ENCODE measurements at regions not wholly inside any gene's neighbourhood (a gene's known extent, or its start where the extent isn't known, plus 50 kb on each side); places are given as distances from the start of the nearest gene placed in this dataset.

DNA sequence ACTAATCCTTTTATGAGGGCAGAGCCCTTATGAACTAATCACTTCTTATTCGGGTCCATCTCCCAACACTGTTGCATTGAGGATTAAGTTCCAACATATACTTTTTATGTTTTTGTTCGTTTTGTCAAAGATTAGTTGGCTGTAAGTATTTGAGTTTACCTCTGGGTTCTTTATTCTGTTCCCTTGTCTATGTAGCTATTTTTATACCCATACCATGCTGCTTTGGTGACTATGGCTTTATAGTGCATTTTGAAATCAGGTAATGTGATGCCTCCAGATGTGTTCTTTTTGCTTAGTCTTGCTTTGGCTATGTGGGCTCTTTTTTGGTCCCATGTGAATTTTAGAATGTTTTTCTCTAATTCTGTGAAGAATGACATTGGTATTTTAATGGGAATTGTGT lies 166.4 kb upstream of the KCNMB2 start:
- H3K4me1 Mint-ChIP-seq = no peaks in the 10 kb centered on the region
- POLR2A ChIA-PET = no interaction called here
- no peaks in the 10 kb centered on the region for H3K9me3 Mint-ChIP-seq
- peaks cover 8% of the 10 kb centered on the region for H3K27me3 Mint-ChIP-seq
- no peak overlapping the region for H3K27ac Mint-ChIP-seq
- no peaks in the 10 kb centered on the region for H3K36me3 Mint-ChIP-seq (ENCODE audit: low read depth)
- no peak overlapping the region for H3K4me3 Mint-ChIP-seq
- CTCF ChIA-PET = no interaction called here
- no peak for DNase-seq

DNA sequence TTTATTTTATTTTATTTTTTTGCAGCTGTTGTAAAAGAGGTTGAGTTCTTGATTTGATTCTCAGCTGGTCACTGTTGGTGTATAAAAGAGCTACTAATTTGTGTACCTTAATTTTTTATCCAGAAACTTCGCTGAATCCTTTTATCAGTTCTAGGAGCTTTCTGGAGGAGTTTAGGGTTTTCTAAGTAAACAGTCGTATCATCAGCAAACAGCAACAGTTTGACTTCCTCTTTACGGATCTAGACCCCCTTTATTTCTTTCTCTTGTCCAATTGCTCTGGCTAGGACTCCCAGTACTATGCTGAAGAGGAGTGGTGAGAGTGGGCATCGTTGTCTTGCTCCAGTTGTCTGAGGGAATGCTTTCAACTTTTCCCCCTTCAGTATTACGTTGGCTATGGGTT lies 165.8 kb upstream of the KCNMB2 start:
- Mint-ChIP-seq H3K9me3 (no peaks in the 10 kb centered on the region), H3K36me3 (ENCODE audit: low read depth) (no peaks in the 10 kb centered on the region), H3K4me1 (no peaks in the 10 kb centered on the region), H3K27ac (no peak overlapping the region), H3K27me3 (peaks cover 5% of the 10 kb centered on the region), H3K4me3 (no peak overlapping the region)
- POLR2A ChIA-PET = no interaction called here
- no peak for DNase-seq
- CTCF ChIA-PET = no interaction called here

DNA sequence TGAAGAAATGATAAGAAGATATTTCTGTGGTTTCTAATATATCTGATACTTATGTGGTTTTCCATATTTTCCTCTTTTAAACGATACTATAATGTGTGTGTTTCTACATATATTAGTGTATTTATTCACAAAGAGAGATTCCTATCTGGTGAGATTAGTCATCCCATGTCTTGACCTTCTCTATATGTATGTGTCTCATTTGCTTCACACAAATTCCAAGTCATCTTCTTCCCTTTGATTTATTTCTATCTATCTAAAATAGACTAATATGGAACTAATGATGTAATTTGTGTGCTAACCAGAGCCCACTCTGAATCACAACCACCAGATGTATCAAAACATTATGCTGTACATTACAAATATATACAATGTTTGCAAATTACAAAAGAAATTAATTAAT lies 154.7 kb upstream of the KCNMB2 start:
- DNase-seq = no peak
- H3K27ac Mint-ChIP-seq = no peak overlapping the region
- H3K27me3 Mint-ChIP-seq = peaks cover 1% of the 10 kb centered on the region
- H3K4me1 Mint-ChIP-seq = peaks cover 5% of the 10 kb centered on the region
- ChIA-PET POLR2A (no interaction called here), CTCF (no interaction called here)
- no peak overlapping the region for H3K4me3 Mint-ChIP-seq
- no peaks in the 10 kb centered on the region for H3K36me3 Mint-ChIP-seq (ENCODE audit: low read depth)
- no peaks in the 10 kb centered on the region for H3K9me3 Mint-ChIP-seq

DNA sequence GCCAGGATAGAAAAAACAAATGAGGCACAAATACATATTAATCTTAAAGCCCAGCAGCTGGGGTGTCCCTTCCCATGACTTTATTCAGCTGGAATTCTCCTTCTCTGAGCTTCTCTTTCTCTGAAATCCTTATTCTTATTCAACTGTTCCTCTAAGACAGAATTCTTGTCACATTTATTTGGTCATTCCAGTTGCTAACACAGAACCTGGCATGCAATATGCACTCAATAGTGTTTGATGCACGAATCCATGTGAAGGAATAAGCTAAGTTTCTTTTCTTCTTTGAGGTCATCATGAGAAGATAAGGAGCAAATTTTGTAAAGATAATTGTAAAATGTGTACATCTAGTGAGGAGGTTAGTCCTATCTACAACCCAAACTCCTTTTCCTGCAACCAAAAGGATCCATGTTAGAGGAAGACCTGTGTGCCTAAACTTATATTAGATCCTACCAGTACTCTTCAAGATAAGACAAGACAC lies 154.2 kb upstream of the KCNMB2 start:
- H3K9me3 Mint-ChIP-seq = no peaks in the 10 kb centered on the region
- no peaks in the 10 kb centered on the region for H3K36me3 Mint-ChIP-seq (ENCODE audit: low read depth)
- CTCF ChIA-PET = no interaction called here
- POLR2A ChIA-PET = no interaction called here
- no peak overlapping the region for H3K27ac Mint-ChIP-seq
- peaks cover 1% of the 10 kb centered on the region for H3K27me3 Mint-ChIP-seq
- no peak overlapping the region for H3K4me3 Mint-ChIP-seq
- peaks cover 9% of the 10 kb centered on the region for H3K4me1 Mint-ChIP-seq
- no peak for DNase-seq

DNA sequence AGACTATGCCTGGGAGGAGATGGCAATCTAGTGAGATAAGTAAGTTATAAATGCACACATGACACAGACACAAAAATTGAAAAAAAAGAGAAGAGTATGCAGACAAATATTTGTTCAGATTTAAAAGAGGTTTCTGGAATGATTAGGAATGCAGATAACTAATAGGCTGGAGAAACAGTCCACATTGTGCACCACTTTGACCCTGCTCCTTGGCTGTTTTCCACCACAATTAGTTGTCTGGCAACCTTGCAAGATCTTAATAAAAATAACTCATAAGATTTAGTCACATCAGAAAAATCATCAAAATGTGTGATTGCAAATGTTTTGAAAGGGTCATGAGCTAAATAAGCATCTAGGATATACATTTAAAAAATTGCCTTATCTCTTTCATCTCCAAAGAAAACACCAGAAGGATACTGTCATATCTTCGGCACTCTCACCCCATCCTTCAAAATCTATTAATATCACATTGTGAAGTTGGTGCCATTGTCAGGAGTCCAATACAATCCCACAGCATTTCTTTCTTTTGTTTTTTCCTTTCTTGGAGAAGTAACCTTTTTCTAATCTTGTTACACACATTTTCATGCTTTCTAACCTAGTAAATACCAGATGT lies 153.7 kb upstream of the KCNMB2 start:
- H3K4me3 Mint-ChIP-seq = no peak overlapping the region
- H3K27ac Mint-ChIP-seq = no peak overlapping the region
- no peak for DNase-seq
- ChIA-PET POLR2A (no interaction called here), CTCF (no interaction called here)
- H3K4me1 Mint-ChIP-seq = peaks cover 9% of the 10 kb centered on the region
- peaks cover 1% of the 10 kb centered on the region for H3K27me3 Mint-ChIP-seq
- H3K9me3 Mint-ChIP-seq = no peaks in the 10 kb centered on the region
- no peaks in the 10 kb centered on the region for H3K36me3 Mint-ChIP-seq (ENCODE audit: low read depth)

DNA sequence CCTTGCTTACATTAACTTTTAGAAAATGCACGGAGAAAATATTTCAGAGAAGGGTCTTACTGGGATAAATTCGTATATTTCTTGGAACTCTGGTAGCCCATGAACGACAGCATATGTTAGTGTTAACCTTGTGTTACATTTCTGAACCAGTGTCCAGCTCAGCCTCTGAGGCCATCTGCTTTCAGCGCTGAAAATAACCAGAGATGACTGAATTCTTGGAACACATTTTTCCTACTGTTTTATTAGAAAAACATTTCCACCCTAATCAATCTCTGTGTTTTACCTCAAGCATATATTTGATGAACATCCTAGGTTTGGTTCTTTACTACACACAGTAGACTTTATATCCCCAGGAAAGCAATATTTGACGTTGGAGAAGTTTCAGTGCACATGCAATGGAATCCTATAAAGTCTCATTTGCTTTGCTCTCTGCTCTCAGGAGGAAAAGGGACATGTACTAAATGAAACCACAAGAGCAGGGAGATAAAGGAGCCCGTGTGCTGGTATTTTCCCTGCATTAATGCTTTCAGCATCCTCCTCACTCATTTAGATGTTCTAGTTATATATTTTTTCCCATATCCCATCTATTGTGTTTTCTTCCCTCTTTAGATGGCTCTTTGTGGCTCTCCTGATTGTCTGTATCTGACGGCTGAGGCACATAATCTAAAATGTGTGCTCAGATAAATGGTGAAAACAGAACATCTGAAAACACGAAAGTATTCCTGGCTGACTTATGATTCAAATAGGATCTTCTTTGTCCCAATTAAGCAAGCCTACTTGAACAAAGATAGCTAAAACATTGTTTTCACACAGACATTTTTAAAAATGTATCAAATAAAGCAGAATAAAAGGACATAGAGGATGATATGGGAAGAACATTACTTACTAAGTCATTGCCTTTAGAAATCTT lies 151.7 kb upstream of the KCNMB2 start:
- ChIA-PET CTCF (interaction anchor here (0.8 to 1.5 kb wide), 4 partner anchors 9 to 1511 kb away, joined by 3 to 7 read pairs (median 4); no protein-coding TSS in a partner anchor), POLR2A (no interaction called here)
- peaks cover 9% of the 10 kb centered on the region for H3K4me1 Mint-ChIP-seq

DNA sequence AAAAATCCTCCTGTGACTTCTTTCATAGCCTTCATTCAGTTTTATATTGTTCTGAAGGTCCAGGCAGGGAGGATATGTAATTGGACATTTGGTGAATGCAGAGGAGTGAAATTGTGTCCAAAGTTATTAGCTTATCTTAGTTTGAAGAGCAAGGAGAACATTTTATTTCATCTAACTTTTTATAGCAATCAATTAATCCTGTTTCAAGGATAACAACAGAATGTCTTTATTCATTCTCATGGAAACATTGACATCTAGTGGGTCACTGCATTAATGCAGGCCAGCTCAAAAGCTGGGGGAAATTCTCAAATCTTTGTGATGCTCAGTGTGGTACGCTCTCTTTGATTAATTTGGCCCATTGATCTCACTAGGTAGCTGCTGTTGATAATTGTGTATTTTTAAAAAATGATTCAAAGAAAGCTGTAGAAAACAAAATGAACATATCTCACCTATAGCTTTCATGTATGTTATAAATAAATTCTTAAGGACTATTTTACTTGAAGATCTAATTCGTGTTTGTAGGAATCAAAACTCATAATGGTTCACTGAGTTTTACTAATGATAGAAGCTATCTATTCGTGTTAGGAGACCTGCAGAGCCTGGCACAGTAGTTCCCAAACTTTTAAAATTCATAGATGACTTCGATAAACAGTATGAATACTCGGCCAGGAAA lies 150.8 kb upstream of the KCNMB2 start:
- no peak for DNase-seq
- Mint-ChIP-seq H3K4me1 (peaks cover 9% of the 10 kb centered on the region), H3K27ac (no peak overlapping the region)

More for the DNA sequence above, 151.7 kb upstream of the KCNMB2 start:
- DNase-seq = no peak
- no peak overlapping the region for H3K4me3 Mint-ChIP-seq
- no peaks in the 10 kb centered on the region for H3K36me3 Mint-ChIP-seq (ENCODE audit: low read depth)
- no peaks in the 10 kb centered on the region for H3K9me3 Mint-ChIP-seq
- no peak overlapping the region for H3K27ac Mint-ChIP-seq
- H3K27me3 Mint-ChIP-seq = peaks cover 1% of the 10 kb centered on the region

DNA sequence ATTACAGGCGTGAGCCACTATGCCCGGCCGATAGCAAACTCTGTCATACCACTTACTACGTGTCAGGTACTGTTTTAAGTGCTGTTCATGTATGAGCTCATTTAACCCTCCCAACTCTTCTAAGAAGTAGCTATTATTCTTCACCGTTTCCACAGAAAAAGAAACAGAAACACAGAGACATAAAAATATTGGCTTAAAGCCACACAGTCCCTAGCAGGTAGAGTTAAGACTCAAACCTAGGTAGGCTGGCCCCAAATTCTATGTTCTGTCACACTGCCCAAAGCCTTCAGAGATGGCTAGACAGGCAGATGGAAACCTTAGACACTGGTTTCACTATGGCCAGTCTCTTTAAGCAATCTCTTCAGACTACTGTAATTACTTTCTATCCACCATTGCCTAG lies 149.8 kb upstream of the KCNMB2 start:
- no peak overlapping the region for H3K4me3 Mint-ChIP-seq
- DNase-seq = no peak
- H3K27me3 Mint-ChIP-seq = peaks cover 5% of the 10 kb centered on the region
- H3K9me3 Mint-ChIP-seq = no peaks in the 10 kb centered on the region
- POLR2A ChIA-PET = no interaction called here
- peaks cover 9% of the 10 kb centered on the region for H3K4me1 Mint-ChIP-seq
- CTCF ChIA-PET = interaction anchor here (1.0 kb wide), 1 partner anchor 1514 kb away, joined by 3 read pairs; no protein-coding TSS in a partner anchor
- H3K36me3 Mint-ChIP-seq (ENCODE audit: low read depth) = no peaks in the 10 kb centered on the region
- H3K27ac Mint-ChIP-seq = no peak overlapping the region

More for the DNA sequence above, 150.8 kb upstream of the KCNMB2 start:
- ChIA-PET CTCF (interaction anchor here (0.8 to 1.5 kb wide), 5 partner anchors 8 to 1512 kb away, joined by 3 to 7 read pairs (median 4); no protein-coding TSS in a partner anchor), POLR2A (no interaction called here)
- H3K27me3 Mint-ChIP-seq = peaks cover 1% of the 10 kb centered on the region
- no peaks in the 10 kb centered on the region for H3K9me3 Mint-ChIP-seq
- no peak overlapping the region for H3K4me3 Mint-ChIP-seq
- no peaks in the 10 kb centered on the region for H3K36me3 Mint-ChIP-seq (ENCODE audit: low read depth)

DNA sequence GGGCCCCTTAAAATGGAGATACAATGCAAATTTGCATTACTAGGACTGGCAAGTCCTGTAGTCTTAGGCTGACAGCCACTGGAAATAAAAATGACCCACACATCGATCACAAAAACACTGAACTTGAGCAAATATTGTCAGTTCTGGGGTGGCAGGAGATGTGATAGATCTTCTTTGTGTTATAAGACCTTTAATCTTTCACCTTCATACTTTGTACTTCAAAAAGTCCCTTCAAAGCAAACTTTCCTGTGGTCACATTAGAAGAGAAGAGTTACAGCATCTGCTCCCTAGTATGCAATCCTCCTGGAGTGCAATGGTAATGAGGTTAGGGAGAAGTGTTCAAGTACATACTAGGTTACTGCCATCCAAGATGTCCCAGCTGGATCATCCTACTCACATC lies 149.4 kb upstream of the KCNMB2 start:
- peaks cover 9% of the 10 kb centered on the region for H3K4me1 Mint-ChIP-seq
- H3K9me3 Mint-ChIP-seq = no peaks in the 10 kb centered on the region
- CTCF ChIA-PET = interaction anchor here (1.0 kb wide), 1 partner anchor 1514 kb away, joined by 3 read pairs; no protein-coding TSS in a partner anchor
- no peak for DNase-seq
- H3K36me3 Mint-ChIP-seq (ENCODE audit: low read depth) = no peaks in the 10 kb centered on the region
- POLR2A ChIA-PET = no interaction called here
- H3K27ac Mint-ChIP-seq = no peak overlapping the region
- H3K4me3 Mint-ChIP-seq = no peak overlapping the region
- peaks cover 5% of the 10 kb centered on the region for H3K27me3 Mint-ChIP-seq

DNA sequence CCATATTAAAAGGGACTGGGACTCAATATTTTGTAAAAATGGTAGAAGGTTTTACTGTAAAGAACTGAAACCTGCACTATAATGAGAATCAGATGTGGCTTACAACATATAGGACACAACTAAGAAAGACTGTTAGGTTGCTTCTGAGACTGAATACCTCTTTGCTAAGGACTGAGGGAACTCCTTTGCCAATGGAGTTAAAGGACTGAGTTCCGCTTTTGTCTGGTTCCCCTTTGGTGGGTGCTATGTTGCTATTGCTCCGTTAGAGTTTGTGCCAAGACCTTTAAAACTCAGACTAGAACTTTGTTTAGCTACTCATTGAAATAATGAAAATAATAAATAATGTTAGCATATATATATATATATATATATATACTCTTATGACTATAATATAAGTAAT lies 147.8 kb upstream of the KCNMB2 start:
- H3K27ac Mint-ChIP-seq = no peak overlapping the region
- CTCF ChIA-PET = interaction anchor here (0.5 kb wide), 1 partner anchor 504 kb away, joined by 3 read pairs; no protein-coding TSS in a partner anchor
- peaks cover 15% of the 10 kb centered on the region for H3K4me1 Mint-ChIP-seq
- POLR2A ChIA-PET = no interaction called here
- no peaks in the 10 kb centered on the region for H3K9me3 Mint-ChIP-seq
- no peaks in the 10 kb centered on the region for H3K36me3 Mint-ChIP-seq (ENCODE audit: low read depth)
- peaks cover 4% of the 10 kb centered on the region for H3K27me3 Mint-ChIP-seq
- no peak overlapping the region for H3K4me3 Mint-ChIP-seq
- DNase-seq = no peak

DNA sequence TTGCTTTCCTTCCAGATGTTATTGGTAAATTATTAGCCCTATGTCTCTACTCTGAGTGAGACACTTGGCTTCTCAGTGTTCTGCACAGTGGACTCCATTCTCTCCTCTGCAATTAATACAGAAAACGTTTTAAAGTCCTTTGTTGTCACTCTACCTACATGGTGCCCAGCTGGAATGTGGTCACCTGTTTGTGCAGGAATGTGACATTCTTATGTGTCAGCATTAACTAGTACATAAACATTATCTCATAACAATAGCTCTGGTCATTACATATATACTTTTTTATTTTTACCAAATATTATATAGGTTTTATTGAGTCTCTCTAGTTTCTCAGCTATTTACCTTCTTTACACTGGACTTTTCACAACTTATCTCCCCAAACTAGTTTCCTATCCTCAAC lies 147.0 kb upstream of the KCNMB2 start:
- no peak overlapping the region for H3K27ac Mint-ChIP-seq
- peaks cover 4% of the 10 kb centered on the region for H3K27me3 Mint-ChIP-seq
- H3K4me3 Mint-ChIP-seq = no peak overlapping the region
- CTCF ChIA-PET = interaction anchor here (0.5 kb wide), 1 partner anchor 505 kb away, joined by 3 read pairs; no protein-coding TSS in a partner anchor
- no peak for DNase-seq
- H3K9me3 Mint-ChIP-seq = no peaks in the 10 kb centered on the region
- POLR2A ChIA-PET = no interaction called here
- no peaks in the 10 kb centered on the region for H3K36me3 Mint-ChIP-seq (ENCODE audit: low read depth)
- H3K4me1 Mint-ChIP-seq = peaks cover 15% of the 10 kb centered on the region

DNA sequence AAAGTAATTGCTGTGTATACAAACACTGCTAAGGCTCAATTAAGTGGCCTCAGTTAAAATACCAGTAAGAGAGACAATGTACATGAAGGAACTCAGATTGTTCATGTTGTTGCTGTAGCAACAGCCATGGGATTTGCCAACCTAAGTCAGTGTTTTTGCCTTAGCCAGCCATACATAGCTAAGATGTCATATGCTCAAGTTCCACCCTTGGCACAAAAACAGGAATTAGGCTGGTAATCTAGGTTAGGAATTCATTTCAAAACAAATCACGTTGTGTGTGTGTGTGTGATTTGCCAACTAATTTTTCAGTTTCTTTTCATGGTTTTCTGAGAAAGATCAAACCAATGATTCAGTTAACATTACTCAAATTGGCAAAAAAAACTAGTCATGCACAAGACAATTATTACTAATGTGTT lies 143.7 kb upstream of the KCNMB2 start:
- Mint-ChIP-seq H3K4me1 (peaks cover 5% of the 10 kb centered on the region), H3K27ac (no peak overlapping the region), H3K36me3 (ENCODE audit: low read depth) (no peaks in the 10 kb centered on the region), H3K27me3 (peaks cover 4% of the 10 kb centered on the region), H3K9me3 (no peaks in the 10 kb centered on the region), H3K4me3 (no peak overlapping the region)
- POLR2A ChIA-PET = no interaction called here
- CTCF ChIA-PET = no interaction called here
- no peak for DNase-seq

DNA sequence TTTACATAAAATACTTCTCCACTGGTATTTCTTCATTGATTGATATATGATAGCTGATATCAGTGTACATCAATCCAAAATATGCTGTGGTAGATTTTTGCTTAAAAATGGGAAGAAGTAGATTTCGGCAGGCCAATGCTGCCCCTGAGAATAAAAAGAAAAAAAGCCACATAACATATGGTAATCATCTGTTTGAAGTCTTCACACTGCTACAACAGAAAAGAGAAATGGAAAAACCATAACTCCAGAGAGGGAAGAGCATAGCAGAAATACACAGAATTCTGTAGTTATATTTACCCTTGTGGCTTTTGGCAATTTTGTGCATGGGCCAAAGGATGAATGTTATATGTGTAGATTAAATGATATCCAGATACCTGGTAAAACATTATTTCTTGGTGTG lies 143.1 kb upstream of the KCNMB2 start:
- Mint-ChIP-seq H3K4me1 (peaks cover 5% of the 10 kb centered on the region), H3K36me3 (ENCODE audit: low read depth) (no peaks in the 10 kb centered on the region), H3K9me3 (no peaks in the 10 kb centered on the region), H3K27ac (no peak overlapping the region), H3K27me3 (peaks cover 6% of the 10 kb centered on the region), H3K4me3 (no peak overlapping the region)
- no peak for DNase-seq
- ChIA-PET POLR2A (no interaction called here), CTCF (interaction anchor here (1.3 kb wide), 1 partner anchor 8 kb away, joined by 4 read pairs; no protein-coding TSS in a partner anchor)
